ENCODE measurements at regions not wholly inside any gene's neighbourhood (a gene's known extent, or its start where the extent isn't known, plus 50 kb on each side); places are given as distances from the start of the nearest gene placed in this dataset.

GRCh38 chr3:182172534-182172933 is 460.8 kb downstream of the SOX2 start:
- H3K9me3 ChIP-seq = no peaks in the 10 kb centered on the region
- no peak overlapping the region for H3K27ac ChIP-seq
- H3K36me3 ChIP-seq (ENCODE audit: low read depth, missing control alignments) = no peaks in the 10 kb centered on the region
- no peaks in the 10 kb centered on the region for H3K4me1 ChIP-seq
- WGBS, 2 donors = 67 to 73% methylated on average over 4 of the region's 4 CpGs
- DNase-seq = no peak
- TF ChIP-seq CTCF (IDR thresholded peaks at IDR 0.05) (no peak), POLR2A (IDR thresholded peaks at IDR 0.05) (no peak)
- H3K4me3 ChIP-seq = no peak overlapping the region
- intact Hi-C loops (cut with DNase I; ENCODE audit: low total_unique reads) = no loop called here
- H3K27me3 ChIP-seq = no peaks in the 10 kb centered on the region

- no peaks in the 10 kb centered on the region for H3K27me3 ChIP-seq
- intact Hi-C loops (cut with DNase I; ENCODE audit: low total_unique reads) = no loop called here
- no peak overlapping the region for H3K4me3 ChIP-seq
- DNase-seq = no peak
- no peak overlapping the region for H3K27ac ChIP-seq
- no peaks in the 10 kb centered on the region for H3K4me1 ChIP-seq
- TF ChIP-seq POLR2A (IDR thresholded peaks at IDR 0.05) (no peak), CTCF (IDR thresholded peaks at IDR 0.05) (no peak)
- 80 to 81% methylated on average over 5 of the region's 5 CpGs for WGBS, 2 donors
- no peaks in the 10 kb centered on the region for H3K36me3 ChIP-seq (ENCODE audit: low read depth, missing control alignments)
- no peaks in the 10 kb centered on the region for H3K9me3 ChIP-seq
Measured at GRCh38 chr3:182178488-182179200, 466.9 kb downstream of the SOX2 start.

- Histone ChIP-seq H3K9me3 (no peaks in the 10 kb centered on the region), H3K27ac (no peak overlapping the region), H3K4me1 (no peaks in the 10 kb centered on the region), H3K27me3 (no peaks in the 10 kb centered on the region), H3K36me3 (ENCODE audit: low read depth, missing control alignments) (no peaks in the 10 kb centered on the region), H3K4me3 (no peak overlapping the region)
- TF ChIP-seq POLR2A (IDR thresholded peaks at IDR 0.05) (no peak), CTCF (IDR thresholded peaks at IDR 0.05) (no peak)
- WGBS, 2 donors = 75 to 85% methylated on average over 1 of the region's 1 CpG
- no peak for DNase-seq
- intact Hi-C loops (cut with DNase I; ENCODE audit: low total_unique reads) = no loop called here
Measured at GRCh38 chr3:182179631-182180030, 467.9 kb downstream of the SOX2 start.

- 45 to 56% methylated on average over 9 of the region's 9 CpGs for WGBS, 2 donors
- no peaks in the 10 kb centered on the region for H3K9me3 ChIP-seq
- H3K36me3 ChIP-seq (ENCODE audit: low read depth, missing control alignments) = no peaks in the 10 kb centered on the region
- no peak overlapping the region for H3K4me3 ChIP-seq
- no peak overlapping the region for H3K27ac ChIP-seq
- TF ChIP-seq CTCF (IDR thresholded peaks at IDR 0.05) (no peak), POLR2A (IDR thresholded peaks at IDR 0.05) (no peak)
- intact Hi-C loops (cut with DNase I; ENCODE audit: low total_unique reads) = no loop called here
- H3K4me1 ChIP-seq = no peaks in the 10 kb centered on the region
- no peak for DNase-seq
- no peaks in the 10 kb centered on the region for H3K27me3 ChIP-seq
Measured at GRCh38 chr3:182180654-182181385, 469.1 kb downstream of the SOX2 start.

All from testis (tissue), 2 donors.